DMS 273 (cell line): ENCODE measurements at regions not wholly inside any gene's neighbourhood (a gene's known extent, or its start where the extent isn't known, plus 50 kb on each side); places are given as distances from the start of the nearest gene placed in this dataset.
"Not testable (repeated sequence)": the region's sequence is repeated elsewhere in the genome, so short reads cannot be mapped to it uniquely, and the experiment has no call there.

Experiments used
- DNase-seq: peaks from one replicate; lab custom pipeline; 2025; ENCODE audit not compliant: unreplicated experiment; lab: John Stamatoyannopoulos, UW

DNA sequence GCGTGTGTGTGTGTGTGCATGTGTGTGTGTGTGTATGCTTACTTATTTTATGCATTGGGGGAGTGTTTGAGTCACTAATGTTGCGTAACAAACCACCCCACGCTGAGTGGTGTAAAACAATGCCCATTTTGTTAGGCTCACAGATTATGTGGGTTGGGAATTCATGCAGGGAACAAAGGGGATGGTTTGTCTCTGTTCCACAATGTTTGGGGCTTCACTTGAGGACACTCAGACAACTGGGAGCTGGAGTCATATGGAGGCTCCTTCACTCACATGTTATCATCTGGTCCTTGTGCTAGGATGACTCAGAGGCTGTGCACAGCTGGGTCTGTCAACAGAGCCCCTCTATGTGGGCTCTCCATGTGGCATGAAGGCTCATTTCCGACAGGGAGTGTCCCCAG, 51.3 kb upstream of the LARGE1 start:
- DNase-seq: no peak

DNA sequence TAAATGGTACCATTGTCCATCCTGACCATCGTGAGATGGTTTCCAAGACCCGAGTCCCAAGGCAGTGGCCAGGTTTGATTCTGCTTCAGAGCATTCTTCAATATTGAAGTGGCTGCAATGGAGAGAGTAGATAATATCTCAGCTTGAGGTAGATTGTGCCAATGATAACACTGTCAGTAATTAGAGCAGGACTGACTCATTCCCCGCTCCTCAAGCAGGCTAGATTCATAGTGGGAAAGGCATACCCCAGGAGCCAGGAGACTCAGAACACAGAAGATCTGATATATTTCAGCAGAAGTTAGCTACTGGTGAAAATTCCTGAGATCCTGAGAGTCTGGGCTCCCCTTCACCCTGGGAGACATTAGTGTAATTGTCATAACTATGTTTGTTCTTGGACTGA, 55.6 kb upstream of the LARGE1 start:
- DNase-seq: no peak

DNA sequence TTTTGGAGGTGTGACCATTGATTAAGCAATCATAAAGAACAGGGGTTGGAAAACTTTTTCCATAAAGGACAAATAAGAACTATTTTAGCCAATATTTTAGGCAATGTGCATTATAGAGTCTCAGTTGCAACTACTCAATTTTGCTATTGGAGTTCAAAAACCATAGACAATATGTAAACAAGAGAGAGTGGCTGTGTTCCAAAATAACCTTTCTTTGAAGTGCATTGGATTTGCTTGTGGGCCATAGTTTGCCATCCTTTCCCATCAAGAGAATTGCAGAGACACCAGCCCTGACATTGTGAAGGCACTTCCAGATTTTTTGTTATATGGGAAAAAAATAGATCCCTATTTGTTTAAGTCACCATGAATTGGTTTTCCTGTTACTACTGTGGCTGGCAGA, 63.3 kb upstream of the LARGE1 start:
- no peak for DNase-seq

DNA sequence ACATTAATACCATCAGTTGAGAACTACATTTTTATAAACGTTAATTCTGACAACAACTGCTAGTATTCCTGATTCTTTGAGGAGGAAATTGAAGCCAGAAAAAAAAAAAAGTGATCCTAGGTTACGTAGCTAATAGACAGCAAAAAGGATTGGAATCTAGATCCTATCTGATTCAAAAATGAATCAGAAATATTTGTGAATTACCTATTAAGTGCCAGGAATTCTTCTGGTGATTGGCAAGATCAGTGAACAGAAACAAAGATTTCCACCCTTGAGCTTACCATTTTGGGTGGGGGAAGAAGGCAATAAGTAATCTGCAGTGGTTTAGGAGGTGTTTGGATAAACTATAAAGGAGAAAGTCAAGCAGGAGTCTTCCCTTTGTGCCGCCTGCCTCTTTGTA, 63.9 kb upstream of the LARGE1 start:
- no peak for DNase-seq

DNA sequence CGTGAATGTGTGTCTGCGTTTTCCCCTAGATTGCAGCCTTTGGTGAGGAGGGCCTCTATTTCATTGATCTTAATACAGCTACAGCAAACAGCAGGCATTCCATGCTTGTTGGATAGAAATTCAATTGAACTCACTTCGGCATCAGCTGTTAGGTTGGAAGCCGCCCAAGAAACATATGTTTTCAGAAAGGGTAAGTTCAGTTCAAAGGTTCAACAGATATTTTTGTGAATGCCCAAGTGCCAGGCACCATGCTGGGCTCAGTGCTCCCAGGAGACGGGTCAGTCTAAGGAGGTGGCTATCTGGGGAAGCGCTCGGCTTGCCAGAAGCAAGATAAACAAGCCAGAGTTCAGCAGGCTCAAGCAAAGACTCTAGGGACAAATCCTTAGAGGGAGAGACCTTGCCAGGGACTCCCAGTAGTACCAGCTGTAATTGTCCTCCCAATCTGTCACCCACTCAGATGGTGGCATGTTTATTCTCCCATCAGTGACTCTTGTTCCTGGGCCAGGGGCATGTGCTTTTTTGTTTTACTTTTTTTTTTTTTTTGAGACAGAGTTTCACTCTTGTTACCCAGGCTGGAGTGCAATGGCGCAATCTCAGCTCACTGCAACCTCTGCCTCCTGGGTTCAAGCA, 64.5 kb upstream of the LARGE1 start:
- DNase-seq: peak; percentile 39

DNA sequence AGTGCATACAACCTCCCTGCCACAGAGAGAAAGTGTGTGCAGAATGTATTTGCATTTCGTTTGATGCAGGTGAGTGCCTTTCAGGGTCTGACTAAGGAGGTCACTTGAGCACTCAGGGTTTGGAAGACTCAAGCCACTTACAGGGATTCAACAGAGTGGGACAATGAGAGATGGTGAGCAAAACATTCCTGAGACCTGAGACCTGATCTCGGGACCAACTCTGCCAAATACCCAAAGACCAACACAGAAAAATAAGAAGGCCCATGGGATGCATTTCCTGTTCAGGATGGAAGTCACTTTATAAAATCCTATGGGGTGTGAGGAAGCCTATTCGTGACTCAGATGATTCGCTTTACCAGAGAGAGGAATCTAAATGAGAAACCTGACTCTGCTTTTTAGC, 65.2 kb upstream of the LARGE1 start:
- DNase-seq: no peak

DNA sequence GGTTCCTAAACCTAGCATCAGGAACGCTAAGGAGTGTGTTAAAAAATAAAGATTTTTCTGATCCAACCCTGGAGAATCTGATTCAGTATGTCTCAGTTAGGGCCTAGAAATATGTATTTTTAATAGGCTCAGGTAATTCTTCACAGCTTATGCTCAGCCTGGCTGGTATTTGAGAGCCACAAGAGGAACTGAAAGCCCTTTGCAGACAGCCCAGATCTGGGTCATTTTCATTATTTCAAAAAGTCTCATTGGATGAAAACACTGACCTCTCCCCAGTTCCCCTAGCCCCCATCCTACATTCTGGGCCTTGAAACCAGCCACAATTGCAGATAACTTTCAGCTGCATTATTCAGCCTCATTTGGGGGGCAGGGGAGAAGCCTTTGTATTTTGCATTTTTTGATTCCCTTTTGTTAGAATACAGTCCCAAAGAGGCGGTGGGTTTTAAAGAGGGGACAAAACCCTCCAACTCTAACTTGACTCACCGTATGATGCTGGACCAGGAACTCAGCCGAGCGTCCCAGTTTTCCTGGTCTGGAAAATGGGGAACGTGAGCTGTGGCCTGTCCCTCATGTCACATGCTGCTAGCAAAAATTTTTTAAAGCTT, 66.0 kb upstream of the LARGE1 start:
- no peak for DNase-seq

DNA sequence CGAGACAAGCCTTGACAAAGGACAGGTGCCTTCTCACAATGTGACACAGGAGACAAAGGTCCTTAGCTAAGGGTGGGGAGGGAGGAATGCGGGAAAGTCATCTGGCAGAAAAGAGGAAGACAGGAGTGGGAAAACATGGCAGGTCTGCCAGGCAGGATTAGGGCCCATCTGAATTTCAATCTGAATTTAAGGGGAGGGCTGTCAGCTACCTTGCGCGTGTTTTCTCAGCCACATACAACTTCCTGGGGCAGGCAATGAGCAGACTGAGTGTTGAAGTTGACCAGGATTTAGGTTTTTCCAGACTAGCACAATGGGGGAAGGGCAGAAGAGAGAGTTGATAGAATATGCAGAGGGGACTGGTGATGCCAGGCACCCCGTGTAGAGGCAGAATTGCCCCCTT, 66.7 kb upstream of the LARGE1 start:
- DNase-seq: no peak

DNA sequence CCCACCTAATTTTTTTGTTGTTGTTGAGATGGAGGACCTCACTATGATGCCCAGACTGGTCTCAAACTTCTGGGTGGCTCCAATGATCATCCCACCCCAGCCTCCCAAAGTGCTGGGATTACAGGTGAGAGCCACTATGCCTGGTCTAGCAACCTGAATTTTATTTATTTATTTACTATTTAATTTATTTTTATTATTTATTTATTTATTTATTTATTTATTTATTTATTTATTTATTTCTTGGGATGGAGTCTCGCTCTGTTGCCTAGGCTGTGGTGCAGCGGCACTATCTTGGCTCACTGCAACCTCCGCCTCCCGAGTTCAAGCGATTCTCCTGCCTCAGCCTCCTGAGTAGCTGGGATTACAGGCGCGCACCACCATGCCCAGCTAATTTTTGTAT, 69.0 kb upstream of the LARGE1 start:
- not testable (repeated sequence) for DNase-seq

DNA sequence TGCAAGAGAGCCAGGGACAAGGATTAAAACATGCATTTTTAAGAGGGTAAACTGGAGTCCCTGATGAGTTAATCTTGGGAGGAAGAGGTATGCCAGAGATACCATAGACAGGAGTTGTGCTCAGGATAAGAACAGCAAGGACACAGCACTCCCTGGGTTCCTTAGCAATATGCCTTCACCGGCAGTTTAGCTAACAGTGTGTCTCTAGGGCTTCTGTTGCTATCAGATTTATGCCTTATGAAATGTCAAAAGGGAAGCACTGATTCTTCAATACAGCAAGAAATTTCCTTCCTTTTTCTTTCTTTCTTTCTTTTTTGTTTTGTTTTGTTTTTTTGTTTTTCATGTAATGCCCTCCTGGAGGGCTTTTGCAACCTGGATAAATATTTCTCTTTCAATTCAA, 71.3 kb upstream of the LARGE1 start:
- DNase-seq: no peak

DNA sequence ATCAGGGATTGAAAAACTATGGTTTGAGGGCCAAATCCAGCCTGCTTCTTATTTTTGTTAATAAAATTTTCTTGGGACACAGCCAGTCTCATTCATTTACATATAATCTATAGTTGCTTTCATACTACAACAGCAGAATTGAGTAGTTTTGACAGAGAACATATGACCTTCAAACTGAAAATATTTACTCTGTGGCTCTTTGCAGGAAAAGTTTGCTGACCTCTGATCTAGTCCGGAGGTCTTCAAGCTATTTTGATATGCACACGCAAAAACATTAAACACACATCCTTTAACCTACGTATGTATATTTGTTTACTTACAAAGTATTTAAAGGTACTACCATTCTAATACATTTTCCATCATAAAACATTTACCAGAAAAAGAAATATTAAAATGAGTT, 76.5 kb upstream of the LARGE1 start:
- DNase-seq: no peak

DNA sequence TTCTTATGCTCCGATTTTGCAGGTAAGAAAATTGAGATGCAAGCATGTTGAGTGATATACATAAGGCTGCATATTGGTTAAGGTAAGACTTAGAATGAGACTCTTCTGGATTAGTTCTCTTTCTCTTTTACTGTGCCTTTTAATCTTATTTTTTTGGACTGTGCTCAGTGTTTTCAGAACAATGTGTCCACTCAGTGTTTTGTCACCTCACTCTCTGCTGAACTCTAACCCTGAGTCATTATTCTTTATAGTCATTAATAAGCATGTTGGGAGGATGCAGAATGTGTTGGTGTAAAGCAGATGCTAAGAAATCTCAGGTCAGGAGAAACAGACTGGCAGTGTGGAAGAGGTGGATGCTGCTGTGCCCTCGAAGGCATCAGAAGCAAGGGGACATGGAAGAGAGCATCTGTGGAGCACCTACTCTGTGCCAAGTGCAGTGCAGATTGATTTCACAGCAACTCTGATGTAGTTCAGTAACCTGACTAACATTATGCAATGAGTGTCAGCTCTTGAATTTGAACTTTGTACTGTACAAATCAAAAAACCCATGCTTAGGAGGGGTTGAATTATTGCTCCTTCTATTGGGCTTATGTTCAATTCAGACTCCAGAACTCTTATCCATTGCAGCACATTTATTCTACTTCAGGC, 80.7 kb upstream of the LARGE1 start:
- DNase-seq: no peak

DNA sequence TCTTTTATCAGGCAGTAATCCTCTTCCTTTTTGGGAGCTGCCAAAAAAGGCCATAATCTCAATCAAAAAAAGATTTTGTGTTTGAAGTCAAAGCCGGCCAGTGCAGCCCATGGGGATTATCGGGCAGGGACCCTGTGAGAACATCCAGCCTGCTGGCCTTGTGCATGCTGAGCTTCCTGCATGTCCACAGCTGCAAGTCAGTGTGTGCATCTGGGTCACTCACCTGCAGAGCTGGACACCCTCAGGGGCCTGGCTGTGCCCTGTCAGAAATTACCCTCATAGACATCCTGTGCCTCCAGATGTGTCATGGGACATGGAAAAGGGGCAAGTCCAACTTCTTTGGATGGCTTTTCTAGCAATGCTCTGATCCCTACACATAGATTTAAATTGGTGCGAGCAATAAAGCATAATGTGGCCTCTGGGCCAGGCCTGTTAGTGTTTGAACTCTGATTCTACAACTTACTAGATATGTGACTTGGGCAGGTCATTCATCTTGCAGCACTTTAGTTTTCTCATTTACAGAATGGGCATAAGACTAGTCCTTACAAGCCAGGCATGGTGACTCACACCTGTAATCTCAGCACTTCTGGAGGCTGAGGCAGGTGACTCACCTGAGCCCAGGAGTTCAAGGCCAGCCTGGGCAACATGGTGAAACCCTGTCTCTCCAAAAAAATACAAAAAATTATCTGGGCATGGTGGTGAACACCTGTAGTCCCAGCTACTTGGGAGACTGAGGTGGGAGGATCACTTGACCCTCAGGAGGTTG, 81.6 kb upstream of the LARGE1 start:
- DNase-seq: no peak

DNA sequence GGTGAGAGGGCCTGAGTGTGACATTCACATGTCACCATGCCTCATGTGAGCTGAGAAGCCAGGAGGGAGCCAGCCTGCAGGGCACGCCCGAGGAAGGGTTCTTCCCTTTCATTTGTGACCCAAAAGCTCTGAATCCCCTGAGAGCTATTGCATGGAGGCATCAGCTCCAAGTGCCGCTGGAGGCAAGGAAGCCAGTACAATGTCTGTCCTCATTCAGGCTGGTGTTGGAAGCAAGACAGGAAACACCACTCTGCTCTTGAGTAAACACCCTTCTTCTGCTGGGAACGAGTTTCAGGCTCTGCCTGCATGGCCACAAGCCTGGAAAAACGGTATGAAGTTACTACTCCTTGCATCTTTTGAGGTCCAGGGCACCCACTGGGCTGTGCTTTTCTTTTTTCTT, 83.8 kb upstream of the LARGE1 start:
- no peak for DNase-seq

DNA sequence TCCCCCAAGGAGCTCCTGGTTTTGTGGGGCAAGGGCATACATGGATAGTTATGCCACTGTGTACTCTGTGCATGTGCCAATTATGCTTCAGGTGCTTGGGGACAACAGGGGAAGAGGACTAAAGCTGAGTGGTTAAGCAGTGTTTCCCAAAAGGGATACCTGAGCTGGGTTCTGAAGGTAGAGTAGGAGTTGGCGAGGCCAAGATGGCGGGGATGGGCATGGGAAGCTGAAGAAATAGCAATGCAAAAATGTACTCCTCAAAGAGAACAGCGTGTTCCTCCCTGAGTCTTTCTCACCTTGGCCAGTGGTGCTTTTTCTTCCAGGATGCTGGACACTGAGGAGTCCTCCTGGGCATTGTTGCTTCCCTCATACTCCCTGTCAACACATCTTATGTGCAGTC, 90.0 kb upstream of the LARGE1 start:
- no peak for DNase-seq

DNA sequence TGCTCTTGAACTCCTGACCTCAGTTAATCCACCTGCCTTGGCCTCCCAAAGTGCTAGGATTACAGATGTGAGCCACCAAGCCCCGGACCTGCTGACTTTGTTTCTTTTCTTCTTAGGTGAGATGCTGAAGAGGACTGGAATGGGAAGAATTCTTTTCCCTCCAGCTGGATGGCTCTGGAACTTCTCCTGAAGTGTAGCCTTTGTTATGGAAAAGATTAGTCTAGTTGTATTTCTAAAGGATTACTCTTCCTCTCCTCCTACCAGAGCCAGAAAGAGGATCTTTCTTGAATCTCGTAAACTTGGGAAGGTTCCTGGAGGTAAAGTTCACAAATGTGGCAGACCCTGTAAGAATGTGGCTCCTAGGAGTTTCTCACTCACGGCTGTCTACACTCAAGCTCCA, 95.4 kb upstream of the LARGE1 start:
- no peak for DNase-seq

DNA sequence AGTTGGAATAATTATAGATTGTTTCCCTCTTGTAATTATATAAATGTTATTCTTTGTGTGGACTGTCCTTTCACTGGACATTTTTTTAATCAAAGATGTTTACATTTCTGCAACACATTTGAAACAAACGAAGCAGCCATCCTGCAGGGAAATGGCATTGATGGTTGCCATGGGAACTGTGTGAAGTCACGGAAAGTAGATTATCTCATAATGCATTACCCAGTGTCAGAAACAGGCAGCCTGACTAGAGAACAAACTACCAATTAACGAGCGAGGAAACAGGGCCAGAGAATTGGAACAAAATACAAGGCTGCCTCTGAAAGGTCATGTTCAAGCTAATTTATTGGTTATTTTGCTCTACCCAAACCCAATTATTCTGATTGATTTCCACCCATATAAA, 96.9 kb upstream of the LARGE1 start:
- no peak for DNase-seq

DNA sequence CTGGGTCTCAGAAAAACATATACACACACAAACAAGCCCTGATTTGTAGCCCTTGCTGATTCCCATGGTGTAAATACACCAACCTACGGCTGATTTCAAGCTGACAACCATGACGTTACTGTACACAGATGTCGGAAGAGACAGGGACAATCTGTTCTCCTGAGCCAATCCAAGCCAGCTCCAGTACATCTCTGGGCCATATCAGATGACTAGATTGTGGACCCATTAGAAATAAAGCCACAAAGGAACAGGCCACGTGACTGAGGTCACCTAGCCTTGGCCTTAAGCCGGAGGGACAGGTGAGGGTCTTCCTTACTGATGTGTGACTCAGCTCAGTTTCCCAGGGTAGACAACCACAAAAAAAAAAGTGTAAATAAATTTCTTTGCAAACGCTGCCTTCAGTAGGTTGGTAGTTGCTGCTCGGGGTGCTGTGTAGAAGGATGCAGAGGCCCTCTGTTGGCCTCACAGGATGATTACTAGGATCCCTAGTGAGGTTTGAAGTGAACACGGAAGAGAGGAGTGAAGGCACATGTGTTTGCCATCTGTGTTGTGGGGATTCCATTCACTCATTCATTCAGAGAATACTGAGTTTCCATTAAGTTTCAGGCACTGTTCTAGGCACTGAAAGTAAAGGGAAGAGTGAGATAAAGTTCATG, 99.0 kb upstream of the LARGE1 start:
- DNase-seq: no peak

DNA sequence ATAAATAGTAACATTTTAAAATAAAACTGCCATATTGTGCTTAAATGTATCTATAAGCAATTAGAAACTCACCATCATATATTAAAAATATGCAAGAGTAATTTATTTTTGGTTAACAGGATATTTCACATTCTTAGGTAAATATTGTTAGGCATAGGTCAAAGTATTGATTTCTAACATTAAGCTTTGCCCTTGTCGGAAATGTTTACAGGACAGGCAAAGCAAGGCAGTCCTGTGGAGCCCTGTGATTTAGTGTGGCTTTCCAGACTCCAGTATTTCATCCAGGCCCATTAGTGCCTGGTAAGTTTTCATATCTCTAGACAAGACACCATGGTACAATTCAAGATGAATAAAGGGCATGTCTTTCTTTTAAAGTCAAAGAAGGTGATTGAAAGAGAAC, 114.9 kb upstream of the LARGE1 start:
- no peak for DNase-seq

DNA sequence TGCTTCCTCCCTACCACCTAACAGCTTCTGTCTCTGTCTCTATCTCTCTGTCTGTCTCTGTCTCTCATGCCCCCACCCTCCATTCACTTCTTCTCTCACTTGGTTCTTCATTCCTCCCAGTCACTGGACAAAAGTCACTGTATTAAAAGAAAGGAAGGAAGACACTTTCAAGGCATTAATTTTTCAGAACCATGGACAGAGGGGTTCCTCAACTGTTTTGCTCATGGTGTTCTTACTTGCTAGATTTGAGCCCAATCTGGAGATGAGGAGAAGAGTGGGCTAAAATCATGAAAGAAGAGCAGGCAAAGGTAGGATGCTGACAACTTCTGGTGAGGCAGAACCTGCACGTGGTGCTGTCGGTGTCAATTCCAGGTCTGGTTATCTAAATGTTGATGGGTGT, 116.7 kb upstream of the LARGE1 start:
- no peak for DNase-seq

DNA sequence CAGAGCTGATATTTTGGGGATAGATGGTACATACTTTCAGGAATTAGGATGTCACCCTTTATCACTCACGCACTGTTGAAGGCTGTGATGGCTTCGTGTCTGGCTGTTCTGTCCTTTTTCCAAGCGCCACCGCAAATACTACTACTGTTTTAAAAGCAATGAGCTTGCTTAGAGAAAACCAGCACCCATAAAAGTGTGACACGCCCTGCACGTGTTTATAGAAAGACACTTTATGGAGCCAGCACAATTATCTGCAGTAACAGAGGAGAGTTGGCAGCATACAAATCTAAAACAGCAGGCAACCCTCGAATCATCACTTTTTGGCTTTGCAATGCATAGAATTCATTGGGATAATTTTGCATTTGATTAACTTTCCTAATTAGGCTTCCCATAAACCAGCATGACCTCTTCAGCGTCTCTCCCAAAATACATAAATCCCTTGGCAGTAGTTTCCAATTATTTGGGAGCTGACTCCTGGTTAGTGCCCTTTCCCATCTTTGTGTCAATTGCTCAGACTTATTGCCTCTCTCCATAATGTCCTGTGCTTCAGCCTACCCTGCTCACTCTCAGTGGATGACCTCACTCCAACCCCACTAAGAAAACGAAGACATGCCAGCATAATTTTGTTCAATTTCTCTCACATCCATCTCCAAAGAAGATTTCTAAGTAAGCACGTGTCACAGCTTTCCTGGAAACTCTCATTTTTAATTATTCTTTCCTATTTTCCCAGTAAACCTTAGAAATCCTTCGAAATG, 118.7 kb upstream of the LARGE1 start:
- DNase-seq: no peak
